DND-41 (cell line): ENCODE measurements at regions not wholly inside any gene's neighbourhood (a gene's known extent, or its start where the extent isn't known, plus 50 kb on each side); places are given as distances from the start of the nearest gene placed in this dataset.

Experiments
- CTCF ChIP-seq: IDR thresholded peaks from 2 replicates; pipeline ENCODE4 v1.5.1; 2012; ENCODE audit warnings: borderline replicate concordance, low read length, moderate library complexity, mild to moderate bottlenecking; ENCODE audit not compliant: poor library complexity, severe bottlenecking; ENCODE audit errors: extremely low read depth
- EZH2 ChIP-seq: IDR thresholded peaks from 3 replicates; pipeline ENCODE4 v1.6.1; 2012; ENCODE audit warnings: borderline replicate concordance, low read depth, mild to moderate bottlenecking, moderate library complexity, low read length, inconsistent platforms; ENCODE audit not compliant: severe bottlenecking

- TF ChIP-seq CTCF: no peak
- TF ChIP-seq EZH2: no peak
Observed at GRCh38 chr6:15906420-15907016, 222.4 kb upstream of the MYLIP start.
